ENCODE measurements at regions not wholly inside any gene's neighbourhood (a gene's known extent, or its start where the extent isn't known, plus 50 kb on each side); places are given as distances from the start of the nearest gene placed in this dataset.

DNA sequence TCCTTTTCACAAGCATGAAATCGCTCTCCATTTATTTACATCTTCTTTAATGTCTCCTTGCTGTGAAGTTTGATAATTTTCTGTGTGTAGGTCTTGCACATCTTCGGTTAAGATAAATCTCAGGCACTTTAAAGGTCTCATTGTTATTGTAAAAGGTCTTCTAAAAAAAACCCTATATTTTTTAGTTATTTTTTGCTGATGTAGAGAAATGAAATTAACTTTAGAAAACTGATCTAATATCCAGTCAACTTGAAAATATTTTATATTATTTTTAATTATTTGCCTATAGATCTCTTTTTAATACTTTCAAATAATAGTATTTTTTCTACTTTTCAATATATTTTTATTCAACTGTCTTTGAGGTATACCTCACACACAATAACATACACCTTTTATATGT lies 169.4 kb downstream of the INSIG2 start (continued):
- TF ChIP-seq, protein P1, sequence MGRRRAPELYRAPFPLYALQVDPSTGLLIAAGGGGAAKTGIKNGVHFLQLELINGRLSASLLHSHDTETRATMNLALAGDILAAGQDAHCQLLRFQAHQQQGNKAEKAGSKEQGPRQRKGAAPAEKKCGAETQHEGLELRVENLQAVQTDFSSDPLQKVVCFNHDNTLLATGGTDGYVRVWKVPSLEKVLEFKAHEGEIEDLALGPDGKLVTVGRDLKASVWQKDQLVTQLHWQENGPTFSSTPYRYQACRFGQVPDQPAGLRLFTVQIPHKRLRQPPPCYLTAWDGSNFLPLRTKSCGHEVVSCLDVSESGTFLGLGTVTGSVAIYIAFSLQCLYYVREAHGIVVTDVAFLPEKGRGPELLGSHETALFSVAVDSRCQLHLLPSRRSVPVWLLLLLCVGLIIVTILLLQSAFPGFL (CRISPR knock-in tag; IDR thresholded peaks at IDR 0.05; ENCODE audit: borderline replicate concordance): no peak
- TF ChIP-seq, protein P2, sequence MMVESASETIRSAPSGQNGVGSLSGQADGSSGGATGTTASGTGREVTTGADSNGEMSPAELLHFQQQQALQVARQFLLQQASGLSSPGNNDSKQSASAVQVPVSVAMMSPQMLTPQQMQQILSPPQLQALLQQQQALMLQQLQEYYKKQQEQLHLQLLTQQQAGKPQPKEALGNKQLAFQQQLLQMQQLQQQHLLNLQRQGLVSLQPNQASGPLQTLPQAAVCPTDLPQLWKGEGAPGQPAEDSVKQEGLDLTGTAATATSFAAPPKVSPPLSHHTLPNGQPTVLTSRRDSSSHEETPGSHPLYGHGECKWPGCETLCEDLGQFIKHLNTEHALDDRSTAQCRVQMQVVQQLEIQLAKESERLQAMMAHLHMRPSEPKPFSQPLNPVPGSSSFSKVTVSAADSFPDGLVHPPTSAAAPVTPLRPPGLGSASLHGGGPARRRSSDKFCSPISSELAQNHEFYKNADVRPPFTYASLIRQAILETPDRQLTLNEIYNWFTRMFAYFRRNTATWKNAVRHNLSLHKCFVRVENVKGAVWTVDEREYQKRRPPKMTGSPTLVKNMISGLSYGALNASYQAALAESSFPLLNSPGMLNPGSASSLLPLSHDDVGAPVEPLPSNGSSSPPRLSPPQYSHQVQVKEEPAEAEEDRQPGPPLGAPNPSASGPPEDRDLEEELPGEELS (CRISPR knock-in tag; IDR thresholded peaks at IDR 0.05): no peak
- TF ChIP-seq HMGA2 (CRISPR knock-in tag; IDR thresholded peaks at IDR 0.05) (no peak), NFATC4 (CRISPR knock-in tag; IDR thresholded peaks at IDR 0.05) (no peak), TP53 (CRISPR knock-in tag; IDR thresholded peaks at IDR 0.05) (no peak), FOXK1 (CRISPR knock-in tag; IDR thresholded peaks at IDR 0.05) (no peak)
- TF ChIP-seq, protein P3, sequence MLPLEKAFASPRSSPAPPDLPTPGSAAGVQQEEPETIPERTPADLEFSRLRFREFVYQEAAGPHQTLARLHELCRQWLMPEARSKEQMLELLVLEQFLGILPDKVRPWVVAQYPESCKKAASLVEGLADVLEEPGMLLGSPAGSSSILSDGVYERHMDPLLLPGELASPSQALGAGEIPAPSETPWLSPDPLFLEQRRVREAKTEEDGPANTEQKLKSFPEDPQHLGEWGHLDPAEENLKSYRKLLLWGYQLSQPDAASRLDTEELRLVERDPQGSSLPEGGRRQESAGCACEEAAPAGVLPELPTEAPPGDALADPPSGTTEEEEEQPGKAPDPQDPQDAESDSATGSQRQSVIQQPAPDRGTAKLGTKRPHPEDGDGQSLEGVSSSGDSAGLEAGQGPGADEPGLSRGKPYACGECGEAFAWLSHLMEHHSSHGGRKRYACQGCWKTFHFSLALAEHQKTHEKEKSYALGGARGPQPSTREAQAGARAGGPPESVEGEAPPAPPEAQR (CRISPR knock-in tag; IDR thresholded peaks at IDR 0.05): no peak

DNA sequence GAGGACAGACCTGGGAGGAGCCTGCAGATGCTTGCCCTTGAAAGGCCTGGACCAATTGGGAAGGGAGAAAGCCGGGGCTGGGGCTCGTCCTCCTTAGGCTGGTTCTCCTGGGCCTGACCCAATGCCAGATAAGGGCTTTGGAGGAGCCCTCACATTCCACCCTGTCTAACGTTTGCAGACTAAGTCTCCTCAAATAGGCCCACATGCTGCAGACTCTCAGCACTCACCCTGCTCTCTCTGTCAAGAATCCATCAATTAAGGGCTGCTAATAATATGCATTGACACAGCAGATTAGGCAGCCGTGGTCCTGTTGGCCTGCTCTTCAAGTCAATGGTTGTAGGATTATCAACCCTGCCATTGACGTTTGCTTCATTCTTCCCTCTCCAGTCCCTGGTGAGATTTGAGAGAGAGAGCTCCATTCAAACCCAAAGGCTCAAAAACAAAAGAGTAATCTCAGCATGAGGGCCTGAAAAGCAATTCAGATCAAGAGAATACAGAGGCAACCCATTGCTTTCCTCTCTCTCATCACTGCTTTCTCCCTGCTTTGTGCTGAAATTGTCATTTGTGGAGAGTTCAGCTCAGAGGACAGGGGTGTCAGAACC lies 167.6 kb downstream of the INSIG2 start:
- H3K9me3 Mint-ChIP-seq: peaks cover 6% of the 10 kb centered on the region; the same call in 1 of the 2 replicates
- H3K27ac Mint-ChIP-seq: no peak overlapping the region
- H3K36me3 Mint-ChIP-seq: no peaks in the 10 kb centered on the region
- DNase-seq (ENCODE audit: low spot score) (no peak), ATAC-seq (peak; percentile 80)
- H3K4me1 Mint-ChIP-seq: peaks cover 25% of the 10 kb centered on the region
- POLR2A ChIA-PET: no interaction called here
- CTCF ChIA-PET: interaction anchor here (0.6 to 1.6 kb wide), 5 partner anchors 13 to 209 kb away, joined by 3 to 5 read pairs (median 3); no protein-coding TSS in a partner anchor
- H3K27me3 Mint-ChIP-seq (ENCODE audit: low read depth): no peaks in the 10 kb centered on the region; the same call in 1 of the 2 replicates
- H3K4me3 Mint-ChIP-seq: no peak overlapping the region
- TF ChIP-seq, protein P4, sequence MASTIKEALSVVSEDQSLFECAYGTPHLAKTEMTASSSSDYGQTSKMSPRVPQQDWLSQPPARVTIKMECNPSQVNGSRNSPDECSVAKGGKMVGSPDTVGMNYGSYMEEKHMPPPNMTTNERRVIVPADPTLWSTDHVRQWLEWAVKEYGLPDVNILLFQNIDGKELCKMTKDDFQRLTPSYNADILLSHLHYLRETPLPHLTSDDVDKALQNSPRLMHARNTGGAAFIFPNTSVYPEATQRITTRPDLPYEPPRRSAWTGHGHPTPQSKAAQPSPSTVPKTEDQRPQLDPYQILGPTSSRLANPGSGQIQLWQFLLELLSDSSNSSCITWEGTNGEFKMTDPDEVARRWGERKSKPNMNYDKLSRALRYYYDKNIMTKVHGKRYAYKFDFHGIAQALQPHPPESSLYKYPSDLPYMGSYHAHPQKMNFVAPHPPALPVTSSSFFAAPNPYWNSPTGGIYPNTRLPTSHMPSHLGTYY (CRISPR knock-in tag; IDR thresholded peaks at IDR 0.05): no peak
- TF ChIP-seq NFE2L1 (CRISPR knock-in tag; IDR thresholded peaks at IDR 0.05) (no peak), SMAD4 (CRISPR knock-in tag; IDR thresholded peaks at IDR 0.05) (no peak), MXD4 (CRISPR knock-in tag; IDR thresholded peaks at IDR 0.05; ENCODE audit: borderline replicate concordance) (no peak), TEAD1 (CRISPR knock-in tag; IDR thresholded peaks at IDR 0.05) (no peak), ZNF219 (CRISPR knock-in tag; IDR thresholded peaks at IDR 0.05; ENCODE audit: borderline replicate concordance) (no peak), NFYB (CRISPR knock-in tag; conservative IDR thresholded peaks at IDR 0.05; ENCODE audit: low read depth) (no peak), ZNF416 (CRISPR knock-in tag; IDR thresholded peaks at IDR 0.05) (no peak), CREB1 (CRISPR knock-in tag; IDR thresholded peaks at IDR 0.05) (no peak), ELF4 (CRISPR knock-in tag; IDR thresholded peaks at IDR 0.05; ENCODE audit: low read depth) (no peak), ESRRA (CRISPR knock-in tag; IDR thresholded peaks at IDR 0.05; ENCODE audit: borderline replicate concordance) (no peak), ZNF232 (CRISPR knock-in tag; IDR thresholded peaks at IDR 0.05) (no peak), TCF7 (CRISPR knock-in tag; IDR thresholded peaks at IDR 0.05; ENCODE audit: low read depth) (no peak), JUN (CRISPR knock-in tag; IDR thresholded peaks at IDR 0.05) (no peak), ZBTB21 (CRISPR knock-in tag; IDR thresholded peaks at IDR 0.05; ENCODE audit: borderline replicate concordance) (no peak)
- TF ChIP-seq, protein P5, sequence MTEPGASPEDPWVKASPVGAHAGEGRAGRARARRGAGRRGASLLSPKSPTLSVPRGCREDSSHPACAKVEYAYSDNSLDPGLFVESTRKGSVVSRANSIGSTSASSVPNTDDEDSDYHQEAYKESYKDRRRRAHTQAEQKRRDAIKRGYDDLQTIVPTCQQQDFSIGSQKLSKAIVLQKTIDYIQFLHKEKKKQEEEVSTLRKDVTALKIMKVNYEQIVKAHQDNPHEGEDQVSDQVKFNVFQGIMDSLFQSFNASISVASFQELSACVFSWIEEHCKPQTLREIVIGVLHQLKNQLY (CRISPR knock-in tag; IDR thresholded peaks at IDR 0.05): no peak
- TF ChIP-seq, protein P6, sequence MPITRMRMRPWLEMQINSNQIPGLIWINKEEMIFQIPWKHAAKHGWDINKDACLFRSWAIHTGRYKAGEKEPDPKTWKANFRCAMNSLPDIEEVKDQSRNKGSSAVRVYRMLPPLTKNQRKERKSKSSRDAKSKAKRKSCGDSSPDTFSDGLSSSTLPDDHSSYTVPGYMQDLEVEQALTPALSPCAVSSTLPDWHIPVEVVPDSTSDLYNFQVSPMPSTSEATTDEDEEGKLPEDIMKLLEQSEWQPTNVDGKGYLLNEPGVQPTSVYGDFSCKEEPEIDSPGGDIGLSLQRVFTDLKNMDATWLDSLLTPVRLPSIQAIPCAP (CRISPR knock-in tag; IDR thresholded peaks at IDR 0.05): no peak
- TF ChIP-seq, protein P7, sequence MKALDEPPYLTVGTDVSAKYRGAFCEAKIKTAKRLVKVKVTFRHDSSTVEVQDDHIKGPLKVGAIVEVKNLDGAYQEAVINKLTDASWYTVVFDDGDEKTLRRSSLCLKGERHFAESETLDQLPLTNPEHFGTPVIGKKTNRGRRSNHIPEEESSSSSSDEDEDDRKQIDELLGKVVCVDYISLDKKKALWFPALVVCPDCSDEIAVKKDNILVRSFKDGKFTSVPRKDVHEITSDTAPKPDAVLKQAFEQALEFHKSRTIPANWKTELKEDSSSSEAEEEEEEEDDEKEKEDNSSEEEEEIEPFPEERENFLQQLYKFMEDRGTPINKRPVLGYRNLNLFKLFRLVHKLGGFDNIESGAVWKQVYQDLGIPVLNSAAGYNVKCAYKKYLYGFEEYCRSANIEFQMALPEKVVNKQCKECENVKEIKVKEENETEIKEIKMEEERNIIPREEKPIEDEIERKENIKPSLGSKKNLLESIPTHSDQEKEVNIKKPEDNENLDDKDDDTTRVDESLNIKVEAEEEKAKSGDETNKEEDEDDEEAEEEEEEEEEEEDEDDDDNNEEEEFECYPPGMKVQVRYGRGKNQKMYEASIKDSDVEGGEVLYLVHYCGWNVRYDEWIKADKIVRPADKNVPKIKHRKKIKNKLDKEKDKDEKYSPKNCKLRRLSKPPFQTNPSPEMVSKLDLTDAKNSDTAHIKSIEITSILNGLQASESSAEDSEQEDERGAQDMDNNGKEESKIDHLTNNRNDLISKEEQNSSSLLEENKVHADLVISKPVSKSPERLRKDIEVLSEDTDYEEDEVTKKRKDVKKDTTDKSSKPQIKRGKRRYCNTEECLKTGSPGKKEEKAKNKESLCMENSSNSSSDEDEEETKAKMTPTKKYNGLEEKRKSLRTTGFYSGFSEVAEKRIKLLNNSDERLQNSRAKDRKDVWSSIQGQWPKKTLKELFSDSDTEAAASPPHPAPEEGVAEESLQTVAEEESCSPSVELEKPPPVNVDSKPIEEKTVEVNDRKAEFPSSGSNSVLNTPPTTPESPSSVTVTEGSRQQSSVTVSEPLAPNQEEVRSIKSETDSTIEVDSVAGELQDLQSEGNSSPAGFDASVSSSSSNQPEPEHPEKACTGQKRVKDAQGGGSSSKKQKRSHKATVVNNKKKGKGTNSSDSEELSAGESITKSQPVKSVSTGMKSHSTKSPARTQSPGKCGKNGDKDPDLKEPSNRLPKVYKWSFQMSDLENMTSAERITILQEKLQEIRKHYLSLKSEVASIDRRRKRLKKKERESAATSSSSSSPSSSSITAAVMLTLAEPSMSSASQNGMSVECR (CRISPR knock-in tag; IDR thresholded peaks at IDR 0.05; ENCODE audit: borderline replicate concordance): no peak

All from WTC11 (cell line).